ENCODE measurements at regions not wholly inside any gene's neighbourhood (a gene's known extent, or its start where the extent isn't known, plus 50 kb on each side); places are given as distances from the start of the nearest gene placed in this dataset.

GRCh38 chr20:51321343-51322163 lies 221.0 kb downstream of the NFATC2 start:
- no peak for TF ChIP-seq POLR2A (IDR thresholded peaks at IDR 0.05; ENCODE audit: low read depth, low read length)
- no peak for TF ChIP-seq SPI1 (IDR thresholded peaks at IDR 0.05; ENCODE audit: low read depth, low read length)
- FAIRE-seq, result no peak
- DNase-seq (ENCODE audit: insufficient read length, low spot score), result no peak

- no peak for TF ChIP-seq POLR2AphosphoS5 (IDR thresholded peaks at IDR 0.05; ENCODE audit: low read depth, low read length)
- FAIRE-seq (no peak), DNase-seq (ENCODE audit: insufficient read length, low spot score) (no peak)
Observed at GRCh38 chr20:51319522-51319921, 223.0 kb downstream of the NFATC2 start.

DNA sequence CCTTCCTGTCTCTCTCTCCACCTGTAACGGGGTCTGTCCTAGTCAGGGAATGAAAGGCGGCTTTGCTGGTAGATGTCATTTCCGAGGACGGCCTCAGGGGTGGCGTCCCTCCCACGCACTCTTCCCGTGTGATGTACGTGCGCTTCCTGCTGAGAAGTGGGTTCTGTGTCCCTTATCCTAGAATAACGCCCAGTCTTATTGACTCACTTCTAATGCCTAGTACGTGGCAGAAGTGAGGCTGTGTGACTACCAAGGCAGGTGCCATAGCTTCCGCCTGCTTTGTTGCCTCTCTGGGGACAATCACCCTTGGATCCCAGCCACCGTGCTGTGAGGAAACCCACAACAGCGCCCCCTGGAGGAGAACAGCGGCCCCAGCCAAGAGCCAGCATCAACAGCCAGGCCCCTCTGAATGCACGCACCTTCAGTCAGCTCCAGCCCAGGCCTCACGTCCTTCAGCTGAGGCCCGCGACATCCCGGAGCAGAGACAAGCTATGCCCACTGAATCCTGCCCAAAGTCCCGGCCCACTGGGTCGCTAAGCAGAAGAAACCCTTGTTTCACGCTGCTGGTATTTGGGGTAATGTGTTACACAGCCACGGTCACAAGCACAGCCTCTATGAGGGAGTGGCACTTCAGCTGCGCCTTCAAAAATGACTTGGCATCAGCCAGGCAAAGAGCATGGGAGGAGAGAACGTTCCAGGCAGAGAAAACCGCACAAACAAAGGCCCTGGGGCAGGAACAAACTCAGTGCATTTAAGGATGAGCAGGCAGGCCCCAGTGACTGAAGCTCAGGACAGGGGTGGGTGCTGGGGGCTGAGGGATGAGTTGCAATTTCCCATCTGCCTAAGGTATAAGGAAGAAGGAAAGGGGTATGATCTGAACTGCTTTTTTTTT lies 224.2 kb downstream of the NFATC2 start:
- FAIRE-seq (no peak), DNase-seq (ENCODE audit: insufficient read length, low spot score) (peak; percentile 24)
- TF ChIP-seq POLR2A (IDR thresholded peaks at IDR 0.05; ENCODE audit: low read depth, low read length) (no peak), POU2F2 (IDR thresholded peaks at IDR 0.05; ENCODE audit: low read depth, low read length) (no peak), SPI1 (IDR thresholded peaks at IDR 0.05; ENCODE audit: low read depth, low read length) (no peak), POLR2AphosphoS5 (IDR thresholded peaks at IDR 0.05; ENCODE audit: low read depth, low read length) (no peak), TAF1 (IDR thresholded peaks at IDR 0.05; ENCODE audit: low read depth, low read length) (no peak), PAX5 (IDR thresholded peaks at IDR 0.05; ENCODE audit: insufficient read depth, low read length, severe bottlenecking) (no peak)

DNA sequence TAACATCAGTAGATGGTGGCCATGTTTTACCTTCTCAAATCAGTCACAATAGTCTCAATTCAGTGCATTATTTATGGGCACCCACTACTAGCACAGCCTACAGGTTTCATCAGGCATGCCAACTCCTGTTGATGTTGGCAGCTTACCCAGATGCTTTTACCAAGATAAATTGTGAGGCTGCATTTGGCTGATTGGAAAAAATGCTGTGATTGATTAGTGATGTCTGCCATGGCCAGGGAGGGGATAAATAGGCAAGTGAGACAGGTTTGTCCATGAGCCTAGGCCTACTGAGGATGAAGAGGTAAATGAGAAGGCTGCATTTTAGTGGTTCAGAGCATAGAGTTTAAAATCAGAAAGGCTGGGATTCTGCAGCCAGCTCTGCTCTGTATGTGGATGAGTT lies 227.1 kb downstream of the NFATC2 start:
- no peak for FAIRE-seq
- TF ChIP-seq SPI1 (IDR thresholded peaks at IDR 0.05; ENCODE audit: low read depth, low read length) (no peak), POU2F2 (IDR thresholded peaks at IDR 0.05; ENCODE audit: low read depth, low read length) (no peak), TAF1 (IDR thresholded peaks at IDR 0.05; ENCODE audit: low read depth, low read length) (no peak), POLR2A (IDR thresholded peaks at IDR 0.05; ENCODE audit: low read depth, low read length) (no peak), POLR2AphosphoS5 (IDR thresholded peaks at IDR 0.05; ENCODE audit: low read depth, low read length) (no peak), PAX5 (IDR thresholded peaks at IDR 0.05; ENCODE audit: insufficient read depth, low read length, severe bottlenecking) (no peak)

GRCh38 chr20:51313358-51313827 lies 229.1 kb downstream of the NFATC2 start:
- DNase-seq (ENCODE audit: insufficient read length, low spot score), result no peak
- no peak for TF ChIP-seq POU2F2 (IDR thresholded peaks at IDR 0.05; ENCODE audit: low read depth, low read length)
- TF ChIP-seq TAF1 (IDR thresholded peaks at IDR 0.05; ENCODE audit: low read depth, low read length), result no peak
- FAIRE-seq, result no peak

More for the DNA sequence above, 227.1 kb downstream of the NFATC2 start:
- DNase-seq (ENCODE audit: insufficient read length, low spot score), result no peak

- no peak for FAIRE-seq
- TF ChIP-seq SPI1 (IDR thresholded peaks at IDR 0.05; ENCODE audit: low read depth, low read length) (no peak), POLR2A (IDR thresholded peaks at IDR 0.05; ENCODE audit: low read depth, low read length) (no peak)
Observed at GRCh38 chr20:51312480-51312783, 230.1 kb downstream of the NFATC2 start.

GRCh38 chr20:51311636-51312479 lies 230.7 kb downstream of the NFATC2 start:
- no peak for DNase-seq (ENCODE audit: insufficient read length, low spot score)
- TF ChIP-seq TAF1 (IDR thresholded peaks at IDR 0.05; ENCODE audit: low read depth, low read length) (no peak), POU2F2 (IDR thresholded peaks at IDR 0.05; ENCODE audit: low read depth, low read length) (no peak), PAX5 (IDR thresholded peaks at IDR 0.05; ENCODE audit: insufficient read depth, low read length, severe bottlenecking) (no peak), POLR2A (IDR thresholded peaks at IDR 0.05; ENCODE audit: low read depth, low read length) (no peak), SPI1 (IDR thresholded peaks at IDR 0.05; ENCODE audit: low read depth, low read length) (no peak), POLR2AphosphoS5 (IDR thresholded peaks at IDR 0.05; ENCODE audit: low read depth, low read length) (no peak)
- FAIRE-seq, result no peak

More at GRCh38 chr20:51312480-51312783, 230.1 kb downstream of the NFATC2 start:
- DNase-seq (ENCODE audit: insufficient read length, low spot score), result no peak

DNA sequence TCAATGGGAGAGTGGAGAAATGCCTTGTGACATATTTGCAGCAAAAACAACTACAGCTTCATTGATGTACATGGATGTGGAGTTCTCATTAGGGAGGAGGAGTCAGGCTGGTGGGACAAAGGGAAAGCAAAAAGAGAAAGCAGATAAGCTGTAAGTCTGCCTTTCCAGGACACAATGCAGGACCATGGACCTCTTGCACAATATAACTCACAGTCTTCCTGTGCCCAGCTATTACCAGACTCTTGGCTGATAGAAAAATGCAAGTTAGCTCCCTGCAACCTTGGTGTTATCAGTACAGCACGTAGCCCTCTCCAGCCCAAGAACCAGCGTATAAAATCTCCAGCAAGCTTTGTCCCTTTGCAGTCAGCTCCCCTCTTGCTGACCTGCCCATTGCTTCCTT lies 232.3 kb downstream of the NFATC2 start:
- DNase-seq (ENCODE audit: insufficient read length, low spot score) (no peak), FAIRE-seq (no peak)

GRCh38 chr20:51309128-51309527 lies 233.4 kb downstream of the NFATC2 start:
- no peak for FAIRE-seq
- TF ChIP-seq TAF1 (IDR thresholded peaks at IDR 0.05; ENCODE audit: low read depth, low read length) (no peak), POU2F2 (IDR thresholded peaks at IDR 0.05; ENCODE audit: low read depth, low read length) (no peak), PAX5 (IDR thresholded peaks at IDR 0.05; ENCODE audit: insufficient read depth, low read length, severe bottlenecking) (no peak), SPI1 (IDR thresholded peaks at IDR 0.05; ENCODE audit: low read depth, low read length) (no peak), POLR2AphosphoS5 (IDR thresholded peaks at IDR 0.05; ENCODE audit: low read depth, low read length) (no peak), POLR2A (IDR thresholded peaks at IDR 0.05; ENCODE audit: low read depth, low read length) (no peak)
- no peak for DNase-seq (ENCODE audit: insufficient read length, low spot score)

More for the DNA sequence above, 232.3 kb downstream of the NFATC2 start:
- TF ChIP-seq POLR2AphosphoS5 (IDR thresholded peaks at IDR 0.05; ENCODE audit: low read depth, low read length) (no peak), PAX5 (IDR thresholded peaks at IDR 0.05; ENCODE audit: insufficient read depth, low read length, severe bottlenecking) (no peak), POU2F2 (IDR thresholded peaks at IDR 0.05; ENCODE audit: low read depth, low read length) (no peak), SPI1 (IDR thresholded peaks at IDR 0.05; ENCODE audit: low read depth, low read length) (no peak), POLR2A (IDR thresholded peaks at IDR 0.05; ENCODE audit: low read depth, low read length) (no peak), TAF1 (IDR thresholded peaks at IDR 0.05; ENCODE audit: low read depth, low read length) (no peak)
